Breast epithelium (tissue), 4 donors: ENCODE measurements at regions not wholly inside any gene's neighbourhood (a gene's known extent, or its start where the extent isn't known, plus 50 kb on each side); places are given as distances from the start of the nearest gene placed in this dataset.
A peak's percentile ranks its signal among the peaks of the same experiment; 100 is the strongest.

ENCODE experiments used
- DNase-seq, 2 donors: peaks; one replicate each; pipeline ENCODE4 v3.0.0-alpha.2; 2019; ENCODE audit warnings: low spot score in 2 of 2
- H3K27ac ChIP-seq, 2 donors: fragments of 200-600 bp; sonication (generic) in 1 of 2; one replicate each; pipeline ENCODE4 v1.5.1; 2016 to 2019; ENCODE audit warnings: mild to moderate bottlenecking in 1 of 2
- H3K27me3 ChIP-seq, 2 donors: fragments of 200-600 bp; sonication (generic) in 1 of 2; one replicate each; pipeline versions ENCODE4 v1.5.1 to v1.6.0; 2017 to 2019; ENCODE audit warnings: control low read depth in 1 of 2, mild to moderate bottlenecking in 1 of 2
- H3K36me3 ChIP-seq: fragments of 200-600 bp; one replicate; pipeline ENCODE4 v1.5.1; 2019
- H3K4me1 ChIP-seq, 2 donors: fragments of 200-600 bp; sonication (generic); one replicate each; pipeline ENCODE4 v1.5.1; 2016 to 2019; ENCODE audit warnings: control low read depth in 1 of 2
- H3K4me3 ChIP-seq, 3 donors: fragments of 200-600 bp; sonication (generic); 1 replicate in 2 of 3; 2 replicates in 1 of 3; pipeline ENCODE4 v1.5.1; 2016 to 2019; ENCODE audit warnings: mild to moderate bottlenecking in 3 of 3, moderate library complexity in 2 of 3
- H3K9me3 ChIP-seq, 2 donors: fragments of 200-600 bp; sonication (generic) in 1 of 2; one replicate each; pipeline ENCODE4 v1.5.1; 2016 to 2019; ENCODE audit warnings: control low read depth in 1 of 2
- CTCF ChIP-seq, 3 donors: fragments of 450-650 bp; IDR thresholded peaks; one replicate each; pipeline ENCODE4 v1.5.1; 2016 to 2017; ENCODE audit warnings: antibody characterized with exemption in 3 of 3, mild to moderate bottlenecking in 3 of 3, moderate library complexity in 3 of 3
- POLR2A ChIP-seq: fragments of 450-650 bp; IDR thresholded peaks from one replicate; pipeline ENCODE4 v1.6.1; 2016; ENCODE audit warnings: antibody characterized with exemption, mild to moderate bottlenecking, moderate library complexity
- POLR2AphosphoS5 ChIP-seq, 3 donors: sonication (generic); formaldehyde crosslinking; IDR thresholded peaks; one replicate each; pipeline ENCODE4 v1.6.1; 2017; ENCODE audit warnings: antibody characterized with exemption in 3 of 3
- intact Hi-C: fragments of 100-400 bp; cut with DNase I; formaldehyde crosslinking; loops from one replicate; pipeline ENCODE4 v1.15.1; 2023; ENCODE audit warnings: low total_unique reads

DNA sequence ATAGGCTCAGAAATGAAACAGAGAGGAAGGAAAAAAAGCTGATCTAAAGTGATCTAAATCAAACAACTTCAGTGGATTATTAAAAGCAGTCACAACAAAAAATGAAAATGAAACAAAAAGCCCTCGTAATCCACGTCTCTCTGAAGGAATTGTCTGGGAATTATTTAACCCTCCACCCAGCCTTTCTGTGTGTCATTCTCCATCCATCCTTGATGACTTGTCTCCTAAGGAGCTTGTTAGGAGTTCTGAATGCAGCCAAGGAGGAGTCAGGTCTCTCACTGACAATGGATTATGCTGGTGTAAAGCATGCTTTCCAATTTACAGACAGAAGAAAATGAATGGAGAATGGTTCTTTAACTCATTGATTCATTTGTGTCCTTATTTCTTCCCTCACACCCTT lies 359.3 kb upstream of the RUNX1 start:
- Histone ChIP-seq H3K27ac (no peak overlapping the region), H3K27me3 (no peaks in the 10 kb centered on the region), H3K4me3 (peak overlapping the region in 2 of 3 donors; percentile 2 to 17), H3K36me3 (no peaks in the 10 kb centered on the region), H3K4me1 (no peaks in the 10 kb centered on the region), H3K9me3 (no peaks in the 10 kb centered on the region)
- intact Hi-C loops: no loop called here
- DNase-seq: no peak
- TF ChIP-seq POLR2A (no peak), CTCF (IDR thresholded peaks at IDR 0.05) (no peak), POLR2AphosphoS5 (IDR thresholded peaks at IDR 0.05) (no peak)

DNA sequence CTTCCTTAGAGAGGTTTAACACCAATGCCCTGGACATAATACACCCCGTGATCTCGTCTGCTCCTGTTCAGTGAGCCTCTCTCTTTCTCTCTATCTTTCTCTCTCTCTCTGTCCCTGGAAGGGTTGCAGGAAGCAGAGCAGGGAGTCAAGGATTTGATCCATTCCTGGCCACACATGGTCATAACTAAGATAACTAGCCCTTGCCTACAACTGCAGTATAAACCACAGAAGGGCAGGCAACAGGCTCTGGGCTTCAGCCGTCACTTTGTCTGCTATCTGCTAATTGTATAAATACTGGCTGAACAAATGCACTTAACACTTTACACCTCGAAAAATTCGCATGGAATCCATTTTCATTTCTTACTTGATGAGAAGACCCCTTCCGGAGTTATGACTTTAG lies 357.5 kb upstream of the RUNX1 start:
- Histone ChIP-seq H3K27ac (no peak overlapping the region), H3K27me3 (no peaks in the 10 kb centered on the region), H3K9me3 (no peaks in the 10 kb centered on the region), H3K36me3 (no peaks in the 10 kb centered on the region), H3K4me1 (no peaks in the 10 kb centered on the region), H3K4me3 (no peak overlapping the region)
- no peak for DNase-seq
- TF ChIP-seq POLR2AphosphoS5 (IDR thresholded peaks at IDR 0.05): no peak
- no peak for TF ChIP-seq CTCF (IDR thresholded peaks at IDR 0.05)
- no peak for TF ChIP-seq POLR2A
- intact Hi-C loops: no loop called here

- H3K27ac ChIP-seq: no peak overlapping the region
- no peaks in the 10 kb centered on the region for H3K36me3 ChIP-seq
- intact Hi-C loops: no loop called here
- H3K27me3 ChIP-seq: no peaks in the 10 kb centered on the region
- H3K9me3 ChIP-seq: no peaks in the 10 kb centered on the region
- H3K4me1 ChIP-seq: no peaks in the 10 kb centered on the region
- TF ChIP-seq POLR2AphosphoS5 (IDR thresholded peaks at IDR 0.05) (no peak), POLR2A (no peak), CTCF (IDR thresholded peaks at IDR 0.05) (no peak)
- no peak for DNase-seq
- H3K4me3 ChIP-seq: no peak overlapping the region
Measured at GRCh38 chr21:35405981-35406380, 356.9 kb upstream of the RUNX1 start.

GRCh38 chr21:35404247-35404646 lies 355.1 kb upstream of the RUNX1 start:
- Histone ChIP-seq H3K4me1 (no peaks in the 10 kb centered on the region), H3K36me3 (no peaks in the 10 kb centered on the region), H3K27me3 (no peaks in the 10 kb centered on the region), H3K9me3 (no peaks in the 10 kb centered on the region), H3K27ac (no peak overlapping the region), H3K4me3 (no peak overlapping the region)
- TF ChIP-seq POLR2A (no peak), POLR2AphosphoS5 (IDR thresholded peaks at IDR 0.05) (no peak), CTCF (IDR thresholded peaks at IDR 0.05) (no peak)
- no peak for DNase-seq
- intact Hi-C loops: no loop called here

- H3K4me1 ChIP-seq: no peaks in the 10 kb centered on the region
- DNase-seq: no peak
- no peaks in the 10 kb centered on the region for H3K9me3 ChIP-seq
- no peaks in the 10 kb centered on the region for H3K27me3 ChIP-seq
- intact Hi-C loops: no loop called here
- no peak for TF ChIP-seq CTCF (IDR thresholded peaks at IDR 0.05)
- TF ChIP-seq POLR2AphosphoS5 (IDR thresholded peaks at IDR 0.05): no peak
- no peak for TF ChIP-seq POLR2A
- no peaks in the 10 kb centered on the region for H3K36me3 ChIP-seq
- H3K4me3 ChIP-seq: no peak overlapping the region
- H3K27ac ChIP-seq: no peak overlapping the region
Measured at GRCh38 chr21:35402061-35402460, 353.0 kb upstream of the RUNX1 start.
